IMR-90 (cell line): ENCODE measurements at regions not wholly inside any gene's neighbourhood (a gene's known extent, or its start where the extent isn't known, plus 50 kb on each side); places are given as distances from the start of the nearest gene placed in this dataset.

Experiments
- ATAC-seq: fragments of 200-7000 bp; cut with Tn5 transposase; 2 replicates; pipeline ENCODE4 v1.9.1; 2020; ENCODE audit warnings: low read depth, mild to moderate bottlenecking, moderate library complexity
- BruUV-seq: library from RNA; stranded (reverse); fragments of 400-500 nt; replicated peaks from 2 replicates; lab custom pipeline; 2021; lab: Mats Ljungman, UMichigan
- CTCF ChIA-PET: fragments of 300-600 bp; formaldehyde crosslinking; extraction: SDS; loops from one replicate; lab custom pipeline; 2021; ENCODE audit warnings: antibody characterized with exemption; lab: Yijun Ruan, JAX
- POLR2A ChIA-PET: fragments of 300-600 bp; sonication (Branson Sonifier 250); formaldehyde crosslinking; loops from one replicate; lab custom pipeline; 2022; ENCODE audit warnings: antibody characterized with exemption; ENCODE audit not compliant: unreplicated experiment; lab: Charles Lee
- DNase-seq: peaks from one replicate; pipeline ENCODE4 v3.0.0; 2013
- H2AFZ ChIP-seq: replicated peaks from 2 replicates; pipeline ENCODE3; 2013; ENCODE audit warnings: low read length, mild to moderate bottlenecking; ENCODE audit not compliant: poor library complexity
- H2AK5ac ChIP-seq: 2 replicates; pipeline ENCODE4 v1.6.1; 2013; ENCODE audit warnings: low read depth, low read length, inconsistent platforms
- H2AK9ac ChIP-seq: replicated peaks from 2 replicates; pipeline ENCODE3; 2013; ENCODE audit warnings: mild to moderate bottlenecking, low read depth, low read length, moderate library complexity; ENCODE audit not compliant: poor library complexity
- H2BK120ac ChIP-seq: 2 replicates; pipeline ENCODE4 v1.6.1; 2013; ENCODE audit warnings: low read depth, low read length, inconsistent platforms
- H2BK15ac ChIP-seq: 3 replicates; pipeline ENCODE4 v1.6.1; 2013; ENCODE audit warnings: low read depth, low read length, inconsistent platforms
- H2BK20ac ChIP-seq: 2 replicates; pipeline ENCODE4 v1.6.1; 2013; ENCODE audit warnings: low read depth, mild to moderate bottlenecking, inconsistent platforms, low read length, moderate library complexity
- H2BK5ac ChIP-seq: 2 replicates; pipeline ENCODE4 v1.6.1; 2013; ENCODE audit warnings: mild to moderate bottlenecking, low read depth, low read length, inconsistent platforms; ENCODE audit not compliant: poor library complexity, severe bottlenecking
- H3K14ac ChIP-seq: replicated peaks from 2 replicates; pipeline ENCODE4 v1.6.1; 2013; ENCODE audit warnings: low read depth, low read length, inconsistent platforms
- H3K18ac ChIP-seq: 2 replicates; pipeline ENCODE4 v1.6.1; 2013; ENCODE audit warnings: low read depth, low read length, control low read depth
- H3K23ac ChIP-seq: 2 replicates; pipeline ENCODE4 v1.6.1; 2013; ENCODE audit warnings: low read depth, low read length, inconsistent platforms
- H3K27ac ChIP-seq: 2 replicates; pipeline ENCODE4 v1.5.1; 2013; ENCODE audit warnings: mild to moderate bottlenecking, control low read depth, low read length; ENCODE audit not compliant: insufficient read depth
- H3K27me3 ChIP-seq: 2 replicates; pipeline ENCODE4 v1.6.1; 2013; ENCODE audit warnings: low read length; ENCODE audit not compliant: control insufficient read depth, insufficient read depth
- H3K36me3 ChIP-seq: 2 replicates; pipeline ENCODE4 v1.6.1; 2013; ENCODE audit warnings: low read length, mixed read lengths; ENCODE audit not compliant: control insufficient read depth, insufficient read depth
- H3K4ac ChIP-seq: 2 replicates; pipeline ENCODE4 v1.6.1; 2013; ENCODE audit warnings: low read depth, low read length, inconsistent platforms
- H3K4me1 ChIP-seq: 2 replicates; pipeline ENCODE4 v1.6.1; 2013; ENCODE audit warnings: low read length, mixed read lengths; ENCODE audit not compliant: control insufficient read depth, insufficient read depth
- H3K4me2 ChIP-seq: 2 replicates; pipeline ENCODE4 v1.6.1; 2013; ENCODE audit warnings: low read depth, mild to moderate bottlenecking, control low read depth, low read length, moderate library complexity
- H3K4me3 ChIP-seq: 2 replicates; pipeline ENCODE4 v1.5.1; 2013; ENCODE audit warnings: low read depth, mild to moderate bottlenecking, control low read depth, low read length, moderate library complexity; ENCODE audit not compliant: insufficient read depth
- H3K56ac ChIP-seq: 2 replicates; pipeline ENCODE4 v1.6.1; 2013; ENCODE audit warnings: low read length, inconsistent platforms; ENCODE audit not compliant: insufficient read depth; ENCODE audit errors: extremely low read depth
- H3K79me1 ChIP-seq, 2 experiments: 2 replicates each; pipeline ENCODE4 v1.6.1; 2013; ENCODE audit warnings: low read length in 2 of 2, inconsistent platforms in 1 of 2, low read depth in 1 of 2
- H3K9ac ChIP-seq: 2 replicates; pipeline ENCODE4 v1.6.1; 2013; ENCODE audit warnings: low read depth, low read length, control low read depth
- H3K9me1 ChIP-seq: 2 replicates; pipeline ENCODE4 v1.6.1; 2013; ENCODE audit warnings: low read length, inconsistent platforms; ENCODE audit not compliant: insufficient read depth
- H3K9me3 ChIP-seq: 2 replicates; pipeline ENCODE4 v1.6.1; 2013; ENCODE audit warnings: low read length; ENCODE audit not compliant: control insufficient read depth, insufficient read depth
- H4K20me1 ChIP-seq: 2 replicates; pipeline ENCODE4 v1.6.1; 2013; ENCODE audit warnings: low read length, inconsistent platforms; ENCODE audit not compliant: insufficient read depth
- H4K5ac ChIP-seq: 2 replicates; pipeline ENCODE4 v1.6.1; 2013; ENCODE audit warnings: mild to moderate bottlenecking, low read depth, low read length, control low read depth
- H4K8ac ChIP-seq, 2 experiments: 2 replicates each; pipeline ENCODE4 v1.6.1; 2013; ENCODE audit warnings: low read depth in 2 of 2, low read length in 2 of 2, control low read depth in 1 of 2, inconsistent platforms in 1 of 2
- H4K91ac ChIP-seq: 2 replicates; pipeline ENCODE4 v1.6.1; 2013; ENCODE audit warnings: low read depth, low read length, inconsistent platforms; ENCODE audit not compliant: insufficient read depth
- BHLHE40 ChIP-seq: fragments of 150-350 bp; IDR thresholded peaks from 2 replicates; pipeline ENCODE4 v1.6.1; 2016; ENCODE audit warnings: mild to moderate bottlenecking, low read depth, low read length
- CEBPB ChIP-seq: IDR thresholded peaks from 2 replicates; pipeline ENCODE4 v1.6.1; 2012; ENCODE audit warnings: low read depth, low read length, improper control_type of control experiment
- CHD1 ChIP-seq: IDR thresholded peaks from 2 replicates; pipeline ENCODE4 v1.6.1; 2012; ENCODE audit warnings: low read depth, low read length, improper control_type of control experiment
- CTCF ChIP-seq: conservative IDR thresholded peaks from 2 replicates; pipeline ENCODE4 v1.5.1; 2012; ENCODE audit warnings: mild to moderate bottlenecking, low read depth, low read length, improper control_type of control experiment
- ELK1 ChIP-seq: fragments of 150-350 bp; IDR thresholded peaks from 2 replicates; pipeline ENCODE4 v1.6.1; 2016; ENCODE audit warnings: low read depth, mild to moderate bottlenecking, low read length, moderate library complexity, borderline replicate concordance
- NFE2L2 ChIP-seq: fragments of 150-350 bp; IDR thresholded peaks from 2 replicates; pipeline ENCODE4 v1.6.1; 2016; ENCODE audit warnings: low read depth, mild to moderate bottlenecking, low read length
- POLR2A ChIP-seq: IDR thresholded peaks from 2 replicates; pipeline ENCODE4 v1.6.1; 2012; ENCODE audit warnings: mild to moderate bottlenecking, low read depth, low read length
- RFX5 ChIP-seq: IDR thresholded peaks from 2 replicates; pipeline ENCODE4 v1.8.0; 2012; ENCODE audit warnings: low read depth, mild to moderate bottlenecking, low read length, moderate library complexity
- SMC3 ChIP-seq: fragments of 150-350 bp; IDR thresholded peaks from 2 replicates; pipeline ENCODE4 v1.6.1; 2016; ENCODE audit warnings: low read depth, mild to moderate bottlenecking, antibody characterized with exemption, low read length, moderate library complexity
- WGBS, 2 experiments: methylation state at CpG; one replicate each; pipeline versions ENCODE4 v1.1.5 to v1.1.7; 2013; ENCODE audit warnings: missing lambda C conversion rate in 2 of 2; ENCODE audit not compliant: insufficient read length in 1 of 2; ENCODE audit errors: extremely low coverage in 2 of 2; 5-methylcytosine and 5-hydroxymethylcytosine counted together
- dilution Hi-C: fragments of 300-500 bp; cut with HindIII; formaldehyde crosslinking; loops from one replicate; pipeline ENCODE4 v1.14.3; 2018; ENCODE audit warnings: low sequenced_read_pairs; ENCODE audit not compliant: unreplicated experiment
- in situ Hi-C: fragments of 300-500 bp; cut with MboI; formaldehyde crosslinking; loops from 3 replicates; pipeline ENCODE4 v1.14.3; 2019; ENCODE audit warnings: low sequenced_read_pairs, inconsistent platforms, mixed read lengths
- intact Hi-C: fragments of 100-400 bp; cut with micrococcal nuclease; formaldehyde crosslinking; loops from 2 replicates; pipeline ENCODE4 v1.10.0; 2022
- TF ChIP-seq, protein P1 (sequence below): fragments of 150-350 bp; IDR thresholded peaks from 2 replicates; pipeline ENCODE4 v1.6.1; 2017; ENCODE audit warnings: mild to moderate bottlenecking, antibody characterized with exemption, low read length, low read depth

- H3K9me3 ChIP-seq = peaks cover 9% of the 10 kb centered on the region; the same call in 1 of the 2 replicates
- no peak for TF ChIP-seq SMC3
- no peak for TF ChIP-seq CHD1
- no peak for TF ChIP-seq NFE2L2
- TF ChIP-seq, protein P1, sequence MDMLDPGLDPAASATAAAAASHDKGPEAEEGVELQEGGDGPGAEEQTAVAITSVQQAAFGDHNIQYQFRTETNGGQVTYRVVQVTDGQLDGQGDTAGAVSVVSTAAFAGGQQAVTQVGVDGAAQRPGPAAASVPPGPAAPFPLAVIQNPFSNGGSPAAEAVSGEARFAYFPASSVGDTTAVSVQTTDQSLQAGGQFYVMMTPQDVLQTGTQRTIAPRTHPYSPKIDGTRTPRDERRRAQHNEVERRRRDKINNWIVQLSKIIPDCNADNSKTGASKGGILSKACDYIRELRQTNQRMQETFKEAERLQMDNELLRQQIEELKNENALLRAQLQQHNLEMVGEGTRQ = no peak
- TF ChIP-seq CEBPB = no peak
- TF ChIP-seq BHLHE40 = no peak
- TF ChIP-seq RFX5 = no peak
- no peak for TF ChIP-seq ELK1
- no peak for TF ChIP-seq POLR2A
- no peak for TF ChIP-seq CTCF
- in situ Hi-C loops = loop anchor here (10.0 kb wide), 1 partner anchor 59 kb away; no protein-coding TSS in a partner anchor
- no peak overlapping the region for H2BK5ac ChIP-seq
- no peak overlapping the region for H3K27ac ChIP-seq
- H3K79me1 ChIP-seq = no peaks in the 10 kb centered on the region
- no peak overlapping the region for H3K23ac ChIP-seq
- H3K4ac ChIP-seq = no peak overlapping the region
- H2AFZ ChIP-seq = no peak overlapping the region
- no peak overlapping the region for H4K8ac ChIP-seq
- H3K27me3 ChIP-seq = no peaks in the 10 kb centered on the region
- H2BK15ac ChIP-seq = no peak overlapping the region
- no peak overlapping the region for H3K56ac ChIP-seq
- no peak overlapping the region for H4K91ac ChIP-seq
- no peak overlapping the region for H3K14ac ChIP-seq
- H4K5ac ChIP-seq = no peak overlapping the region
- H3K4me2 ChIP-seq = no peak overlapping the region
- no peak for ATAC-seq
- no peaks in the 10 kb centered on the region for H3K9me1 ChIP-seq
- no peaks in the 10 kb centered on the region for H4K20me1 ChIP-seq
- H3K4me1 ChIP-seq = no peaks in the 10 kb centered on the region
- CTCF ChIA-PET = no interaction called here
- DNase-seq = no peak
- dilution Hi-C loops = no loop called here
- H3K18ac ChIP-seq = no peak overlapping the region
- BruUV-seq = no TSS peak
- H2BK20ac ChIP-seq = no peak overlapping the region
- no peak overlapping the region for H3K4me3 ChIP-seq
- no peak overlapping the region for H2AK9ac ChIP-seq
- no peak overlapping the region for H2BK120ac ChIP-seq
- H3K9ac ChIP-seq = no peak overlapping the region
- no CpG with 5 or more reads among the region's 8 CpGs for WGBS, 2 experiments
- H2AK5ac ChIP-seq = no peak overlapping the region
- POLR2A ChIA-PET = no interaction called here
- H3K36me3 ChIP-seq = no peaks in the 10 kb centered on the region
- intact Hi-C loops = no loop called here
Observed at GRCh38 chr16:26456074-26456473, 610.7 kb upstream of the C16orf82 start.
